HL-60 (cell line): ENCODE measurements at regions not wholly inside any gene's neighbourhood (a gene's known extent, or its start where the extent isn't known, plus 50 kb on each side); places are given as distances from the start of the nearest gene placed in this dataset.

Experiments used
- CTCF ChIP-seq: IDR thresholded peaks from one replicate; pipeline ENCODE4 v1.5.1; 2011; ENCODE audit warnings: low read length, control low read depth, inconsistent platforms; ENCODE audit not compliant: insufficient read depth
- GABPA ChIP-seq: IDR thresholded peaks from 2 replicates; pipeline ENCODE4 v1.6.1; 2012; ENCODE audit warnings: low read depth
- REST ChIP-seq: IDR thresholded peaks from 2 replicates; pipeline ENCODE4 v1.6.1; 2012; ENCODE audit warnings: low read depth; ENCODE audit not compliant: insufficient replicate concordance

- TF ChIP-seq CTCF = no peak
- TF ChIP-seq REST = no peak
- TF ChIP-seq GABPA = no peak
Observed at GRCh38 chr20:51143652-51144051, 120.7 kb upstream of the KCNG1 start.
